Activated T-cell treated with anti-CD3 and anti-CD28 coated beads, Interleukin-2, amount 50 U/mL, for 4 hours (primary cell): ENCODE measurements at regions not wholly inside any gene's neighbourhood (a gene's known extent, or its start where the extent isn't known, plus 50 kb on each side); places are given as distances from the start of the nearest gene placed in this dataset.
"Not testable (repeated sequence)": the region's sequence is repeated elsewhere in the genome, so short reads cannot be mapped to it uniquely, and the experiment has no call there.

Source experiments
- ATAC-seq, 2 donors: fragments of 200-7000 bp; cut with Tn5 transposase; one replicate each; pipeline ENCODE4 v1.10.0; 2021
- DNase-seq: peaks from one replicate; pipeline ENCODE4 v3.0.0-alpha.2; 2020
- H3K27me3 Mint-ChIP-seq: one replicate; pipeline ENCODE4 v1.8.0; 2021; ENCODE audit warnings: low read depth, mixed read lengths
- H3K36me3 Mint-ChIP-seq: one replicate; pipeline ENCODE4 v1.8.0; 2022; ENCODE audit warnings: mixed read lengths; ENCODE audit not compliant: insufficient read depth
- H3K4me1 Mint-ChIP-seq: one replicate; pipeline ENCODE4 v1.8.0; 2021; ENCODE audit warnings: low read depth, mixed read lengths
- H3K4me3 Mint-ChIP-seq: one replicate; pipeline ENCODE4 v1.8.0; 2021; ENCODE audit warnings: mild to moderate bottlenecking, moderate library complexity, mixed read lengths
- H3K9me3 Mint-ChIP-seq: one replicate; pipeline ENCODE4 v1.8.0; 2021; ENCODE audit warnings: mixed read lengths

- no peaks in the 10 kb centered on the region for H3K27me3 Mint-ChIP-seq
- peaks cover 23% of the 10 kb centered on the region for H3K4me1 Mint-ChIP-seq
- ATAC-seq = no peak
- no peak overlapping the region for H3K4me3 Mint-ChIP-seq
- DNase-seq = no peak
- H3K36me3 Mint-ChIP-seq = peaks cover 1% of the 10 kb centered on the region
- no peaks in the 10 kb centered on the region for H3K9me3 Mint-ChIP-seq
Observed at GRCh38 chr2:8442833-8443486, 238.9 kb upstream of the ID2 start.

DNA sequence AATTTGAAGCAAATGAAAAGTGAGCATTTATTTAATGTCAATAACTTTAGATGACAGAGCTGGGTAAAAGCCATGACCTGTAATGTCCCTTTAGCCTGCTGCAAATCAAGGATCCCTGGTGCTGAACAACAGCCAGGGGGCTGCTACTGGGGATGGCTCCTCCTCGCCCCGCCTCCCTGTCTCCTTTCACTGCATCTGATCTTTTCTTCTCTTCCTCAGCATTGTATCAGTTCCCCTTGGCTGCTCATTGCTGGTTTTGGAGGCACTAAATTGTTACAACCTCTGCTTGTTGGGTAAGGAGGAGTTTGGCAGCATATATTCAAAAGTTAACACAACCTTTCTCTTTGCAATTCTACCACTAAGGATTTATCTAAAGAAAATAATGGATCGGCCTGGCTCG lies 236.3 kb upstream of the ID2 start:
- DNase-seq (no peak), ATAC-seq (no peak)
- Mint-ChIP-seq H3K4me1 (peaks cover 17% of the 10 kb centered on the region), H3K9me3 (no peaks in the 10 kb centered on the region), H3K36me3 (peaks cover 1% of the 10 kb centered on the region), H3K4me3 (no peak overlapping the region), H3K27me3 (no peaks in the 10 kb centered on the region)

DNA sequence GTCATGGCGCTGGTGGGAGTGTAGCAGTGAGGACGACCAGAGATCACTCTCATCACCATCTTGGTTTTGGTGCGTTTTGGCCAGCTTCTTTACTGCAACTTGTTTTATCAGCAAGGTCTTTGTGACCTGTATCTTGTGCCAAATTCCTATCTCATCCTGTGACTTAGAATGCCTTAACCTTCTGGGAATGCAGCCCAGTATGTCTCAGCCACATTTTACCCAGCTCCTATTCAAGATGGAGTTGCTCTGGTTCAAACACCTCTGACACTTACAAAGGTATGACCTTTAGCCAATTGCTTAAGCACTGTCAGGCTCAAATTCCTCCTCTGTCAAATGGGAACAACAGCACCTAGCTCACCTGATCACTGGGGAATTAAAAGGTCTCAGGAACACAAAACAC lies 235.1 kb upstream of the ID2 start:
- H3K9me3 Mint-ChIP-seq, H3K27me3 Mint-ChIP-seq, ATAC-seq, H3K4me3 Mint-ChIP-seq, H3K36me3 Mint-ChIP-seq, DNase-seq: not testable (repeated sequence)
- H3K4me1 Mint-ChIP-seq = peaks cover 13% of the 10 kb centered on the region

DNA sequence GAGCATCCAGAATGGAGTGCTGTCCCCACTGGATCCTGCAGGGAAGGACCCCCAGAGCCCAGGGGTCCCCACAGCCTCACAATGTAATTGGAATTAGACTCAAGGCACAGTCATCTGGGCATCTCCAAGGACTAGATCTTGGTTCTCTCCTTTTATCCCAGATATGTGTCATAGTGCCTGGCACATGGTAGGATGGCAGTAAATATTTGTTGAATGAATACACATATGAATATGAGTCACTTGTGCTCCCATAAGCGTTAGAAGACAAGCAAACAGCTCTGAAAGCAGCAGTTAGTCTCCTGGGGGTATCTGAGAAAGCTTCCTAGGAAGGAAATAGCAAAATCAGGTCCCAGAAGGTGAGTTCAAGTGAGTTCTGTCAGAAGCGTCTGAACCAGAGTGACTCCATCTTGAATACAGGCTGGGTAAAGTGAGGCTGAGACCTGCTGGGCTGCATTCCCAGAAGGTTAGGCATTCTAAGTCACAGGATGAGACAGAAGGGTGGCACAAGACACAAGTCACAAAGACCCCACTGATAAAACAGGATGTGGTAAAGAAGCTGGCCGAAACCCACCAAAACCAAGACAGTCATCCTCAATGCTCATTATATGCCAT lies 234.1 kb upstream of the ID2 start:
- no peaks in the 10 kb centered on the region for H3K27me3 Mint-ChIP-seq
- peaks cover 5% of the 10 kb centered on the region for H3K4me1 Mint-ChIP-seq
- no peaks in the 10 kb centered on the region for H3K9me3 Mint-ChIP-seq
- H3K4me3 Mint-ChIP-seq = no peak overlapping the region
- ATAC-seq (no peak), DNase-seq (no peak)
- H3K36me3 Mint-ChIP-seq = peaks cover 1% of the 10 kb centered on the region

DNA sequence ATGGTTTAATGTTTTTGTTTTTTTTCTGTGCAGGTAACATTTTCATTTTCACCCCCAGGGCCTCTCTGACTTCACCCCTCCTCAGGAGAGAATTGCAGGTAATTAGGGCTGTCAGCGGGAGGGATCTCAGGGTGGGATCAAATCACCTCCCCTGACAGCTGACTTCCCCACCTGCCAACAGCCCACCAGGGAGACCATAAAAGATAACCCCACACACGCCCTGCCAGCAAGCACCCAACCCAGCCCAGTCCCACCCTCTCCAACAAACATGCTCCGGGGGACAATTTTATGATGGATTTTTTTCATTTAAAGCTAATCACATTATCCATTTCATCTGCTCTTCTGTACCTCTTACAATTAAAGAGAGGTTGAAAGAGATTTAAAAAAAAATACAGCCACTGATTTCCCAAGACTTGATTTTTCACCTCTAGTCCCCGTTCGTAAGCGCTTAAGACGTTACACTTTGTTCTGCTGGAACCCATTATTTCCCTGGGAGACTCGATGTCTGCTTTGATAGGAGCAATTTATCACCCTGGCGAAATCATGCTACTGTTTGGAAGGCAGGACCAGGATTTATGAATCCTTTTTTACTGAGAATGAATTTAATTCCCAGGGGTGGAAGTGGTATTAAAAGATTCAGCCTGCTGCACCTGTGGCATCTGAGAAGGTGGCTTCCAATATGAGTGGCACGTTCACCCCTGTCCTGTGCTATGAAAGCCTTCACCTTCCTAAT lies 232.9 kb upstream of the ID2 start:
- Mint-ChIP-seq H3K4me3 (no peak overlapping the region), H3K36me3 (peaks cover 1% of the 10 kb centered on the region), H3K27me3 (no peaks in the 10 kb centered on the region), H3K9me3 (no peaks in the 10 kb centered on the region), H3K4me1 (peaks cover 4% of the 10 kb centered on the region)
- ATAC-seq (no peak), DNase-seq (no peak)

DNA sequence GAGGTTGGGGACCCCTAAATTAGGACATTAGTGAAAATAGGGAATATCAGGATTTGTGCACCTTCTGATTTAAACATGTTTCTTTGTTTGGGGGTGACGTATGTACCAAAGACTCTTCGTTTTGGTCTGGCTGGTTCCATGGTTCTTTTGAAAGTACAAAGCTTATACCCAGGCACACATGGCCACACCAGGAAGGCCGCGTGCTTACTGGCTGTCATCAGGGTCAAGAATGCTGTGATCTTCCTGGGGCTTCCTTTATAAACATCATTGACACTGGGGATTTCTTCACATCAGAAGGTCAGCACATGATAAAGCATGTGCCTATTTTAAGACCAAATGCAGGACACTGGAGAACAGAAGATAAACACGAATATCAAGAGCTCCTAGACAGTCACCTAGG lies 230.6 kb upstream of the ID2 start:
- DNase-seq = no peak
- Mint-ChIP-seq H3K27me3 (no peaks in the 10 kb centered on the region), H3K4me1 (peaks cover 23% of the 10 kb centered on the region)

GRCh38 chr2:8452296-8452695 lies 229.6 kb upstream of the ID2 start:
- peaks cover 27% of the 10 kb centered on the region for H3K4me1 Mint-ChIP-seq

More for the DNA sequence above, 230.6 kb upstream of the ID2 start:
- H3K9me3 Mint-ChIP-seq = no peaks in the 10 kb centered on the region
- peaks cover 1% of the 10 kb centered on the region for H3K36me3 Mint-ChIP-seq
- H3K4me3 Mint-ChIP-seq = no peak overlapping the region
- ATAC-seq = no peak

GRCh38 chr2:8452979-8453903 lies 228.6 kb upstream of the ID2 start:
- Mint-ChIP-seq H3K36me3 (no peaks in the 10 kb centered on the region), H3K4me3 (no peak overlapping the region), H3K9me3 (no peaks in the 10 kb centered on the region), H3K27me3 (peaks cover 5% of the 10 kb centered on the region), H3K4me1 (peaks cover 34% of the 10 kb centered on the region)
- ATAC-seq (no peak), DNase-seq (no peak)

More at GRCh38 chr2:8452296-8452695, 229.6 kb upstream of the ID2 start:
- H3K27me3 Mint-ChIP-seq = peaks cover under 1% of the 10 kb centered on the region
- ATAC-seq (no peak), DNase-seq (no peak)
- H3K4me3 Mint-ChIP-seq = no peak overlapping the region
- no peaks in the 10 kb centered on the region for H3K36me3 Mint-ChIP-seq
- H3K9me3 Mint-ChIP-seq = no peaks in the 10 kb centered on the region

GRCh38 chr2:8453904-8454302 lies 228.0 kb upstream of the ID2 start:
- Mint-ChIP-seq H3K27me3 (peaks cover 5% of the 10 kb centered on the region), H3K36me3 (no peaks in the 10 kb centered on the region), H3K4me3 (no peak overlapping the region), H3K4me1 (peaks cover 35% of the 10 kb centered on the region), H3K9me3 (no peaks in the 10 kb centered on the region)
- ATAC-seq (no peak), DNase-seq (no peak)

DNA sequence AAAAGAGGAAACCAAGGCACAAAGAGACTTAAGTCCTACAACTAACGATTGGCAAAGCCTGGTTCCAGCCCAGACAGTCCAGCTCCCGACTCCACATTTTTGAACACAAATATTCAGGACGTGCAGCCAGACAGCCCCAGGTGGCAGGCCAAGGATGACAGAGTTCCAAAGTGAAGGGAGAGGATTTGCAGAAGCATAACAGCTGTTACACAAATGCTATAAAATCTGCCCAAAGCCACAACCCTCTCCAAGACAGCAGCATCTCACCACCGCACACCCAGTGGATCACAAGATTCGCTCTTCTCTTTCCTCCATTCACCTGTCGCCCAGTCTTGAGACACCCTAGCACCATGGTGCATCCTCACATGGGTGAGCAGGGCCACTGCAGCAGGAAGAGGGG lies 227.1 kb upstream of the ID2 start:
- H3K9me3 Mint-ChIP-seq = no peaks in the 10 kb centered on the region
- no peak for ATAC-seq
- DNase-seq = no peak
- peaks cover 35% of the 10 kb centered on the region for H3K4me1 Mint-ChIP-seq
- peaks cover 5% of the 10 kb centered on the region for H3K27me3 Mint-ChIP-seq
- no peak overlapping the region for H3K4me3 Mint-ChIP-seq
- H3K36me3 Mint-ChIP-seq = no peaks in the 10 kb centered on the region

GRCh38 chr2:8455236-8456150 lies 226.4 kb upstream of the ID2 start:
- Mint-ChIP-seq H3K4me3 (peak overlapping the region; percentile 73), H3K9me3 (no peaks in the 10 kb centered on the region), H3K27me3 (peaks cover 5% of the 10 kb centered on the region), H3K4me1 (peaks cover 35% of the 10 kb centered on the region), H3K36me3 (no peaks in the 10 kb centered on the region)
- ATAC-seq (peak in 1 of 2 donors; percentile 39), DNase-seq (no peak)

DNA sequence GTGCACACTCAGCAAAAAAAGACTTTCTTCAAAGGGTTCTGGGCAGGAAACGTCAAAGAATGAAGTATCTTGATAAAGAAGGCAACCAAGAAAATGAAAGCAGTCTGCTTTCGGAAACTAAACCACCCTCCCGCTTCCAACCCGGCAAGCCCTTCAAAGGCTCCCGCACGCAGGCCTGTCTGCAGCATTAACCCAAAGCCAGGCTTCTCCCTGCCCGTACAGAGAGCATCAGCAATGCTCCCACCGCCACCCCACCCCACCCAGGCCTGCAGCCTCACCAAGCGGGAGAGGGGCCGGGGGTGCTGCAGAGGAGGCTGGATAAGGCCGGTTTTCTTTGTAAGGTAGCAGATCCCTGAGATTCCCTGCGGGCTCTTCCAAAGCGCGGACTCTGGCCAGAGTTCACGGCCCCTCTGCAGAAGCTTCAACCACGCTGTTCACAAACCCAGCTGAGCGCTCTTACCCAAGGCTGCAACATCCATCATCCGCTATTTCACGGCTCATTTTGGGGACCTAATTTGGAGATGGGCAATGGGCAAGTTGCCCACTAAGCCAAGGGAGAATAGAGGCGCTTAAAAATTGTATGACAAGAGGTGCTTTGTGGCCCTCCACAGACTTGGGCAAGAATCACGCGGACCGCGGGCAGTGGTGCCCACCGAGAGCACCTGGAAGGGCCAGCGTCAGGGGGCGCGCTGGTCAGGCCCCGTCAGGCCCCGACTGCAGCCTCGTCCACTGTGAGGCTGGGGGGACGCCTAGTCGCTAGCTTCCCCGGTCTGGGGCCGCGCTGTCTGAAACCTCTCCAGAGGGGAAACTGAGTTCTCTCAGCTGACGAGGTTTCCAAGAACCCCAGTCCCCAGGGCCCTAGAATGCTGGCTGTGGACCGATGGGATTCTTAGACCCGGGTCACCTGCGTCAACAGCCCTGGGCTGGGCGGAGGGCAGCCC lies 225.4 kb upstream of the ID2 start:
- Mint-ChIP-seq H3K4me1 (peaks cover 35% of the 10 kb centered on the region), H3K4me3 (peak overlapping the region; percentile 73), H3K9me3 (no peaks in the 10 kb centered on the region), H3K36me3 (no peaks in the 10 kb centered on the region), H3K27me3 (peaks cover 5% of the 10 kb centered on the region)
- DNase-seq = peak; percentile 22
- ATAC-seq = peak; percentile 75 to 78
